Esophagus muscularis mucosa (tissue), 4 donors: ENCODE measurements at regions not wholly inside any gene's neighbourhood (a gene's known extent, or its start where the extent isn't known, plus 50 kb on each side); places are given as distances from the start of the nearest gene placed in this dataset.
A peak's percentile ranks its signal among the peaks of the same experiment; 100 is the strongest.

Experiments
- DNase-seq: peaks from one replicate; pipeline ENCODE4 v3.0.0-alpha.2; 2017; ENCODE audit errors: extremely low spot score
- H3K27ac ChIP-seq, 4 donors: fragments of 200-600 bp; sonication (generic); replicated peaks in 1 of 4; 1 replicate in 3 of 4; 2 replicates in 1 of 4; pipeline ENCODE4 v1.5.1; 2016 to 2019; ENCODE audit warnings: mild to moderate bottlenecking in 1 of 4
- H3K27me3 ChIP-seq, 4 donors: fragments of 200-600 bp; sonication (generic); one replicate each; pipeline versions ENCODE4 v1.5.1 to v1.6.0; 2016 to 2019
- H3K36me3 ChIP-seq, 4 donors: fragments of 200-600 bp; sonication (generic); one replicate each; pipeline ENCODE4 v1.5.1; 2016 to 2019
- H3K4me1 ChIP-seq, 4 donors: fragments of 200-600 bp; sonication (generic); one replicate each; pipeline ENCODE4 v1.5.1; 2016 to 2019
- H3K4me3 ChIP-seq, 4 donors: fragments of 200-600 bp; sonication (generic); 1 replicate in 2 of 4; 2 replicates in 2 of 4; pipeline ENCODE4 v1.5.1; 2016 to 2019; ENCODE audit warnings: mild to moderate bottlenecking in 4 of 4, moderate library complexity in 1 of 4
- H3K9me3 ChIP-seq, 4 donors: fragments of 200-600 bp; sonication (generic); 1 replicate in 3 of 4; 2 replicates in 1 of 4; pipeline ENCODE4 v1.5.1; 2016 to 2019
- CTCF ChIP-seq, 3 experiments: fragments of 200-600 bp in 2 of 3; fragments of 450-650 bp in 1 of 3; sonication (generic) in 2 of 3; IDR thresholded peaks; one replicate each; pipeline ENCODE4 v1.5.1; 2017 to 2019; ENCODE audit warnings: antibody characterized with exemption in 3 of 3, mild to moderate bottlenecking in 2 of 3, moderate library complexity in 1 of 3
- EP300 ChIP-seq: sonication (generic); formaldehyde crosslinking; IDR thresholded peaks from one replicate; pipeline ENCODE4 v1.6.1; 2017; ENCODE audit warnings: antibody characterized with exemption
- POLR2A ChIP-seq: fragments of 450-650 bp; IDR thresholded peaks from one replicate; pipeline ENCODE4 v1.6.1; 2017; ENCODE audit warnings: antibody characterized with exemption, moderate library complexity, mild to moderate bottlenecking, low read depth
- POLR2AphosphoS5 ChIP-seq, 2 donors: sonication (generic); formaldehyde crosslinking; IDR thresholded peaks; one replicate each; pipeline ENCODE4 v1.6.1; 2017; ENCODE audit warnings: antibody characterized with exemption in 2 of 2
- WGBS: methylation state at CpG from one replicate; pipeline ENCODE4 v1.1.5; 2018; 5-methylcytosine and 5-hydroxymethylcytosine counted together
- intact Hi-C: fragments of 100-400 bp; cut with DNase I; formaldehyde crosslinking; loops from one replicate; pipeline ENCODE4 v1.15.1; 2023

DNA sequence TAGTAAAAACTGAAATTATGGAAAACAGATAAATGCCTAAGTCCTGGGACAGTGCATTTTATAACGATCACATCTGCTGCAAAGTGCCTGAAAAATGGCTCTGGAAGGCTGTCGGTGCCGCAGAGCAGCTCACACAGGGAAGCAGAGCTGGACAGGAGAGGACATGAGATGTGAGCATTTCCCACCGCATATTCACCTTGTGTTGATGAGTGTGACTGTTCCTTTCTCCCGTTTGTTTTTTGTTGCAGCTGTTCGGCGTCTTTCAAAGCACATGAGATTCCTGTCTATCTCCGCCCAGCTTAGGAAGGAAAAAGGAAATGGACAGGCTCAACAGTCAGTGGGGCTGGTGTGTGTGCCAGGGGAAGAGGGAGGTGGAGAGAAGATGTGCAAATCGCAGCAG, 164.9 kb upstream of the SEMA6A start:
- no peaks in the 10 kb centered on the region for H3K27me3 ChIP-seq
- WGBS = 51% methylated on average over 9 of the region's 9 CpGs
- H3K4me1 ChIP-seq = peaks cover 19 to 30% (median 24%) of the 10 kb centered on the region in 4 donors
- no peaks in the 10 kb centered on the region for H3K36me3 ChIP-seq
- peak overlapping the region in 1 of 4 donors; percentile 42 for H3K27ac ChIP-seq
- DNase-seq = no peak
- intact Hi-C loops = no loop called here
- H3K9me3 ChIP-seq = no peaks in the 10 kb centered on the region
- TF ChIP-seq POLR2AphosphoS5 (IDR thresholded peaks at IDR 0.05) (peak in 1 of 2 donors; percentile 18), EP300 (no peak)
- H3K4me3 ChIP-seq = peak overlapping the region in 1 of 4 donors; percentile 40

DNA sequence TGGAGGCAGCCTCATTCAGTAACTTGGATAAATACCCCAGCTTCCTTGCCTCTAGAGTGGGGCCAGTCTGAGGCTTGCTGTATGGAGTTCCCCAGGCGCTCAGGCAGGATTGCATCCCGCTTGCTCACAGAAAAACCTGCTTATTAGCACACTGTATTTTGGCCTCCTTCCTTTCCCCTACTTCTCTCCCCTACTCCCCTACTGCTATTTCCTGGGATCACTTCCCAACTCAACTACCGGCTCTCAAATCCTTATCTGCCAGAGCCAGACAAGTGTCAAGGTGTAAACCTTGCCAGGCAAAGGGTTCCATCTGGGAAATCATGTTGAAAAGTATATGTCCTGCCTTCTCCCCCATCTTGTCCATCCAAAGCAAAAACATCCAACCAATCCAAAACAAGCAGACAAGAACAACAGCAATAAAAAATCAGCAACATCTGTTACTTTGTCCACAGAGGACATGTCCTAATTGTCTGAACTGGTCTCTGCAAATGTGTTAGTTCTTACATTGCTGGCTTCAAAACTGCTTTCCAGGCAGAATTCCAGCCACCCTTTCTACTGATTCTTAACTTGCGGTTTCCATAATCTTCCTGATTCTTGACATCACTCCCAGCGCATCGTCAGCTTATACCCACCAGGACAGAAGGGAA, 164.1 kb upstream of the SEMA6A start:
- TF ChIP-seq CTCF (IDR thresholded peaks at IDR 0.05) (no peak), POLR2AphosphoS5 (IDR thresholded peaks at IDR 0.05) (no peak), EP300 (no peak), POLR2A (no peak)
- intact Hi-C loops = no loop called here
- WGBS = 68% methylated on average over 6 of the region's 6 CpGs
- Histone ChIP-seq H3K36me3 (no peaks in the 10 kb centered on the region), H3K4me3 (peak overlapping the region in 1 of 4 donors; percentile 40), H3K27me3 (no peaks in the 10 kb centered on the region), H3K27ac (peak overlapping the region in 1 of 4 donors; percentile 42), H3K4me1 (peaks cover 21 to 39% (median 33%) of the 10 kb centered on the region in 4 donors), H3K9me3 (no peaks in the 10 kb centered on the region)
- no peak for DNase-seq

- peak overlapping the region in 1 of 4 donors; percentile 5 for H3K27ac ChIP-seq
- intact Hi-C loops = no loop called here
- no peak for TF ChIP-seq POLR2A
- no peak for TF ChIP-seq EP300
- TF ChIP-seq POLR2AphosphoS5 (IDR thresholded peaks at IDR 0.05) = no peak
- no peak for TF ChIP-seq CTCF (IDR thresholded peaks at IDR 0.05)
These were observed 163.6 kb upstream of the SEMA6A start for GRCh38 chr5:116738239-116738614.

GRCh38 chr5:116736671-116737070, 162.0 kb upstream of the SEMA6A start:
- H3K27me3 ChIP-seq = no peaks in the 10 kb centered on the region
- no peaks in the 10 kb centered on the region for H3K36me3 ChIP-seq
- peaks cover 21 to 40% (median 37%) of the 10 kb centered on the region in 4 donors for H3K4me1 ChIP-seq
- H3K9me3 ChIP-seq = no peaks in the 10 kb centered on the region
- no peak overlapping the region for H3K4me3 ChIP-seq
- TF ChIP-seq CTCF (IDR thresholded peaks at IDR 0.05) (no peak), POLR2A (no peak), POLR2AphosphoS5 (IDR thresholded peaks at IDR 0.05) (no peak), EP300 (no peak)
- intact Hi-C loops = no loop called here
- no peak overlapping the region for H3K27ac ChIP-seq
- no peak for DNase-seq

More at GRCh38 chr5:116738239-116738614, 163.6 kb upstream of the SEMA6A start:
- Histone ChIP-seq H3K9me3 (no peaks in the 10 kb centered on the region), H3K4me3 (no peak overlapping the region), H3K27me3 (no peaks in the 10 kb centered on the region), H3K36me3 (no peaks in the 10 kb centered on the region), H3K4me1 (peaks cover 21 to 40% (median 37%) of the 10 kb centered on the region in 4 donors)
- DNase-seq = no peak
- WGBS = 37% methylated on average over 5 of the region's 5 CpGs

DNA sequence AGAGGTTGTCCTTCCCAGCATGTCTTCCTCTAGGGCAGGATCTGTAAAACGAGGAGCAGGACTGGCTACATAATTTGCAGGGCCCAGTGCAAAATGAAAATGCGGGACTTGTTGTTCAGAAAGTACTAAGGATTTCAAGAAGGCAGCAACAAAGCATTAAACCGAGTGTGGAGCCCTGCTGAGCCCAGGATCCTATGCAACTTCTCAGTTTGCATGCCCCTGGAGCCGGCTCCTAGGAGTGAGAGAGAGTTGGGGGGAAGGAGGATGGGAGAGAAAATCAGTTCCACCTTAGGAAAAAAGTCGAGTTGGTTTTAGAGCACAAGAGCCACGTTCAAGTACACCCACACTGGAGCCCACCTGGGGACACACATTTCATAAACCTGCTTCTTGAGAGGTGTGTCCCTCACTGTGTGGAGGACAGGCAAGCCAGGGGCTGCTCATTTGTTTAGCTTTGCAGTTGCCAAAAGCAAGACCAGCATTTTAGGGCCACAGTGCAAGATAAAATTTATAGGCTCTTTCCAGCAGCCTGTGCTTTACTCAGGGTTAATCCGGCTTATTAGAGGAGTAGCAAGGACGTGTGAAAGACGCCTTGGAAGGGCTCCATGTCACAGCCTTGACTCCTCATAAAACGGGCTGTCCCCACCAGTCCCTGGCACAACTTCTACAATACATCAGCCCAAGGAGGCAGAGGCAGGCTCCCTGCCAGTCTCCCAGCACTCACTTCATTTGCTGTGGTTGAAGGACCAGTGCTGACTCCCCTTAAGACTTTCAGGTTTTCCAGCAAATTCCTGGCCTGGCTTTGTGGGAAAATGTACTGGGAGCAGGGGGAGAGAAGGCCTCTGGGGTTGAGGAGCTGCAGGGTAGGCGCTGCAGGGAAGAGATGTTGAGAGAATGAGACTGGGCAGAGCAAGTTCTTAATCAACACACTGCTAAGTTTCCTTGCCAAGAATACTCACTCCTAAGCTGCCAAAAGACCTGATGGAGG, 159.7 kb upstream of the SEMA6A start:
- H3K4me3 ChIP-seq = no peak overlapping the region
- no peaks in the 10 kb centered on the region for H3K36me3 ChIP-seq
- H3K27me3 ChIP-seq = no peaks in the 10 kb centered on the region
- TF ChIP-seq CTCF (IDR thresholded peaks at IDR 0.05) (no peak), POLR2AphosphoS5 (IDR thresholded peaks at IDR 0.05) (no peak), POLR2A (no peak), EP300 (no peak)
- no peaks in the 10 kb centered on the region for H3K9me3 ChIP-seq
- DNase-seq = no peak
- intact Hi-C loops = no loop called here
- H3K27ac ChIP-seq = peak overlapping the region in 1 of 4 donors; percentile 34
- H3K4me1 ChIP-seq = peaks cover 25 to 42% (median 37%) of the 10 kb centered on the region in 4 donors
- 44% methylated on average over 9 of the region's 11 CpGs for WGBS
